GM18909 (cell line): ENCODE measurements at regions not wholly inside any gene's neighbourhood (a gene's known extent, or its start where the extent isn't known, plus 50 kb on each side); places are given as distances from the start of the nearest gene placed in this dataset.

ENCODE experiments used
- ATAC-seq: cut with Tn5 transposase; IDR thresholded peaks from one replicate; pipeline ENCODE4 v1.9.1; 2021; ENCODE audit warnings: mild to moderate bottlenecking; ENCODE audit not compliant: unreplicated experiment, poor library complexity

- no peak for ATAC-seq
These were observed 2334.0 kb downstream of the PCDH7 start for GRCh38 chr4:33054161-33054560.

- ATAC-seq, result no peak
These were observed 2334.6 kb downstream of the PCDH7 start for GRCh38 chr4:33054656-33055196.

GRCh38 chr4:33057736-33058135, 2337.6 kb downstream of the PCDH7 start:
- no peak for ATAC-seq

- ATAC-seq, result no peak
These were observed 2338.8 kb downstream of the PCDH7 start for GRCh38 chr4:33058998-33059397.

- peak; percentile 70 for ATAC-seq
These were observed 2340.7 kb downstream of the PCDH7 start for GRCh38 chr4:33060674-33061542.

GRCh38 chr4:33061727-33062126, 2341.6 kb downstream of the PCDH7 start:
- ATAC-seq, result no peak

- ATAC-seq, result no peak
These were observed 2342.1 kb downstream of the PCDH7 start for GRCh38 chr4:33062155-33062806.

- no peak for ATAC-seq
These were observed 2343.1 kb downstream of the PCDH7 start for GRCh38 chr4:33063241-33063640.

- no peak for ATAC-seq
These were observed 2344.1 kb downstream of the PCDH7 start for GRCh38 chr4:33064238-33064637.

- ATAC-seq, result no peak
These were observed 2345.6 kb downstream of the PCDH7 start for GRCh38 chr4:33065749-33066148.

GRCh38 chr4:33067221-33067620, 2347.1 kb downstream of the PCDH7 start:
- no peak for ATAC-seq

GRCh38 chr4:33068539-33068938, 2348.4 kb downstream of the PCDH7 start:
- ATAC-seq, result no peak

- ATAC-seq, result no peak
These were observed 2351.4 kb downstream of the PCDH7 start for GRCh38 chr4:33071535-33071934.

- no peak for ATAC-seq
These were observed 2352.3 kb downstream of the PCDH7 start for GRCh38 chr4:33072298-33073089.

- ATAC-seq, result no peak
These were observed 2353.6 kb downstream of the PCDH7 start for GRCh38 chr4:33073811-33074210.

GRCh38 chr4:33078145-33078544, 2358.0 kb downstream of the PCDH7 start:
- no peak for ATAC-seq

GRCh38 chr4:33080275-33080674, 2360.1 kb downstream of the PCDH7 start:
- no peak for ATAC-seq

GRCh38 chr4:33085709-33086108, 2365.5 kb downstream of the PCDH7 start:
- no peak for ATAC-seq

GRCh38 chr4:33086331-33086925, 2366.3 kb downstream of the PCDH7 start:
- ATAC-seq, result no peak

- ATAC-seq, result no peak
These were observed 2368.5 kb downstream of the PCDH7 start for GRCh38 chr4:33088713-33089112.
